Tongue (tissue), 1 donor: ENCODE measurements at regions not wholly inside any gene's neighbourhood (a gene's known extent, or its start where the extent isn't known, plus 50 kb on each side); places are given as distances from the start of the nearest gene placed in this dataset.

ENCODE experiments used
- DNase-seq: peaks from one replicate; pipeline ENCODE4 v3.0.0-alpha.2; 2015

- DNase-seq: no peak
Measured at GRCh38 chr21:23706431-23706830, 1900.8 kb downstream of the MRPL39 start.

GRCh38 chr21:23699402-23699801, 1907.9 kb downstream of the MRPL39 start:
- DNase-seq: no peak

GRCh38 chr21:23698619-23699018, 1908.7 kb downstream of the MRPL39 start:
- no peak for DNase-seq

DNA sequence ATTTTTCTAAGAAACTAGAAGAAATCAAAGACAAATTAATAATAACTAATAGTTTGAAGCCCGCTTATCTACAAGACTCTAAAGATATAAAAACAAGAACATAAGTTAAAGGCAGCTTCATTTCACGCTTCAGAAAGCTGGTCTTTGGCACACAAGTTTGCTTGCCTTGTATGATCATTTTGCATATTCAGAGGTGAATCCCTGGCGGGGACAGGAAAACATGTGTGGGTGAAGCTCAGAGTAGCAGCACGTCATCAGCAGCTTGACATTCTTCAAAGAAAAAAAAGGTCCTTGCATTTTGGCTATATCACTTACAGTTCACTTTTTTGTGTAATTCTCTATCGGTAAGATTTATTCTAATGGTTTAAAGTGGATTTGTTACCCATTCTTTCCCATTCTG, 1911.8 kb downstream of the MRPL39 start:
- DNase-seq: no peak

- peak; percentile 5 for DNase-seq
Measured at GRCh38 chr21:23694390-23694789, 1912.9 kb downstream of the MRPL39 start.

DNA sequence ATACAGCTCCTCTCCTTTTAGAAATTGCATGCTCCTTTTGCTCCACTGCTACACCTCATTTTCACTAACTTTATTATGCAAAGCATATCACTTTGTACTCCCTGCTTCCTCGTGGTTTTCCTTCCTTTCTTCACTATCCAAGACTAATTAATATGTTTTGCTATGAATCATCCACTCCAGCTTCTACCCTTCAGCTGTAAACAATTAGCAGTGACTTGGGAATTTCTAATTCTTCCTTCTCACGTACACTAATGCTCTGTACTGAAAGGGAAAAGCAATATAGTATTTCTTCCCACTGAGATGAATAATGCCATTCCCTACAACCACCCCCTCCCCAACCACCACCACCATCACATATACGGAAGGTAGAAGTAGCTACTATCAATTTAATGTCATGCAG, 1917.0 kb downstream of the MRPL39 start:
- no peak for DNase-seq

DNA sequence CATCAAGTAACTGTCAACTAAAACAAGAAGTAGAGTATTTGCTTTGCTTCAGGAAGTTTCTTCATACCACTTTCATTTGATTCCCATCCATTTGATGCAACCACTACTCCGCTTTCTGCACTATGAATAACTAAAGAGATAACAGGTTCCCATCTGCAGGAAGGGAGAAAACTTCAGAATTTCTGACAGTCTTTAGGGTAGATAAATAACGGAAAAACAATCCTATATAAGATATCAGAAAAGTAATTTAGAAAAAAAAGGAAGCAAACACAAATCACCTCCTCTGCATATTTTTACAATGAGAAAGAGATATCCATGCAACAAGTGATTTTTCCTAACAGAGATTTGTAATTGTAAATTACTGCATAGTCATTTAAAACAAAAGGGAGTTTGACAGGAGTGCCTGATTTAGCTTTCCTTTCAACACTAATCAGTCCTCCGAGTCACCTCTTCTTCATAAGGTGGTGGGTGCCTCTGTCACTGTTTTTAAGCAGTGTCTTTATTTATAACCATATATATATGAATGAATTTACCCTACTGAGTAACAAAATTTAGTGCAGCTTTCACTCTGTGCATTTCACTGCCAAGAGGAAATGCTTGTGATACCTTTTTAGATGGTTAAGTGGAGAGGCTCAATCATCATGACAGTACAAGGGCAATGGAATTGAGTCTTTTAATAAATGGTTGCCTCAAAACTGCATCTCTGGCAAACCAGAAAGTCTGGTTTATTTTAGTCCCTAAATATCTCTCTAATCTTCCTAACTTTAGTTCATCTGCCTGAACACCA, 1920.4 kb downstream of the MRPL39 start:
- no peak for DNase-seq

- no peak for DNase-seq
Measured at GRCh38 chr21:23684431-23684830, 1922.8 kb downstream of the MRPL39 start.

- peak; percentile 15 for DNase-seq
Measured at GRCh38 chr21:23664193-23664694, 1943.0 kb downstream of the MRPL39 start.

- DNase-seq: no peak
Measured at GRCh38 chr21:23660560-23660959, 1946.7 kb downstream of the MRPL39 start.

DNA sequence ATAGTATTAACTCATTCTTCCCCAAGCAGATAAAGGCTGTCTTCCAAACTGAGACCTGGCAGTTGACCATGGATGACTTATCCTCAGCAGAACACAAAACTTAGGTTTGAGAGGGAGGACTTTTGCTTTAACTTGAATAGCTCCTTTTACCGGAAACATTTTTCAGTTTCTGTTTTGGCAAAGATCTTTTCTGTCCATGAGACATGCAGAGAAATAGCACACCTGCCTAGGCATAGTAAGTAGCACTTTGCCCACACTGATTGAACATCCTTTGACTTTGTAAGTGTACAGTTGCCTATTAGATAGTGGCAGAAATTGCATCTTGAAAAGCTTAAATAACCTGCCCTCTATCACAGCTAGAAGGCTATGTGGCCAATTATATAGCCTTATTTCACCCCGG, 1962.5 kb downstream of the MRPL39 start:
- no peak for DNase-seq

GRCh38 chr21:23639721-23640120, 1967.6 kb downstream of the MRPL39 start:
- DNase-seq: no peak

GRCh38 chr21:23638131-23638695, 1969.1 kb downstream of the MRPL39 start:
- no peak for DNase-seq

DNA sequence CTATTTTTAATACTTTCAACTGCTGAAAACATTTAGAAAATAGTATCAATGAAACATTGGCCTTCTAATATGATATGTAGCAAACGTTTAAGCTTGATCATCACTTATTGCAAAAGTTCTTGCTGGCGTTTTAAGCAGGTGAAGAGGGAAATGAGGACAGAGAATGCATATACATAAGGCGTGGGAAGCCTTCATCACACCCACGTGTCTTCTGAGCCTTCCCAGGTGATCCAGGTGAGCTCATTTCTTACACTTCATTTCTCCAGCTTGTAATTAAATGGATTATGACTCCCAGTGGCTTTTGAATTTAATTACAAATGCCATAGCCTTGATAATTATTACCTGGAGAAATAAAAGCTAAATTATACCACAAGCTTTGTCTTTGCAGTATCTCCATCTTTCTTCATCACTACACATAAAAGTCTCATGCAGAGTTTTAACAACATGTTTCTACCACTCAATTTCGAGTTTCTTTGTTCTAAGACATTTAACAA, 1973.8 kb downstream of the MRPL39 start:
- DNase-seq: no peak

GRCh38 chr21:23624281-23624680, 1983.0 kb downstream of the MRPL39 start:
- DNase-seq: no peak

DNA sequence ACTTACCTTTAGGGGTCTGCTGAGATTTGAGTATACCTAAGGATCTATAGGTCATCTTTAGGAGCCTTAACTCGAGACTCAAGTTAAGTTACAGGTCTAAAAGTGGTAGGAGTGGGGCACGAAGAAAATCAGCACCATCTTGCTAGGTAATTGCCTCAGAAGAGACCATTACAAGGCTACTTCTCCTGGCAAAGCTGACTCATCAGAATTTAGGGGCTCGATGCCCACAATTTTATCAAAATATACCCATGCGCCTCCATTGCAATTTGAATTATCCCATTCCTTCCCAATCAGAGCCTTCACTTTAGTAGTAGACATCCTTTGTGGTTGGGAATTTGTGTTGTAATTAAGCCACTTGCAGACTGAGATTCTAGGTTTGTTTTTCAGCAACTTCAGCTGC, 1994.3 kb downstream of the MRPL39 start:
- DNase-seq: no peak

- no peak for DNase-seq
Measured at GRCh38 chr21:23612210-23612609, 1995.1 kb downstream of the MRPL39 start.

DNA sequence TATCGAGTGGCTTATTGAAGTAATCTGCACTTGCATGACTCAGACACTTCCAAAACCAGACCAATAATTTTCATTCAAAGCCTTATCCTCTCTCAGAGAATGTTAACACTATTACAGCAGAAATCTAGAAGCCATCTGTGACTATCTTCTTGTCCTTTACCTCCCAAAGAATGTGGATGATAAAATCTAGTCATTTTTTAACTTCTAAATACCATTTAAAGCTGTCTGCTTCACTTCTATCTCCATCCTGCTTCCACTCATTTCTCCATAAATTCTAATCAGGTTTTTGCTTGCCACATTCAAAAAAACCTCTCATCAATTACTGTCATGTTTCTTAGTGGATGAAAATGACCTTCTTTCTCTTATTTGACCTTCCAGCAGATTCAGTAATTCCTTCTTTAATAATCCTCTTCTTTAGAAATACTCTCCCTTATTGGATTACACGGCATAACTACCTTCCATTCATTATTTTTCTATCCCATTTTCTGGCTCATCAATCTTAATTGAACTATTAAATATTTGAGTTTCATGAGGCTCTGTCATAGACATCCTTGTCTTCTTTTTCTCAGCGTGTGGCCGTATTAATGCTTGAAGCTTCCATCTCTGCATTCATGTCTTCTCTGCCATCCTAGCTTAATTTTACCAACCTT, 1999.4 kb downstream of the MRPL39 start:
- no peak for DNase-seq

- no peak for DNase-seq
Measured at GRCh38 chr21:23601549-23601948, 2005.7 kb downstream of the MRPL39 start.

GRCh38 chr21:23593582-23593981, 2013.7 kb downstream of the MRPL39 start:
- DNase-seq: no peak

GRCh38 chr21:23585419-23585818, 2021.9 kb downstream of the MRPL39 start:
- DNase-seq: no peak

DNA sequence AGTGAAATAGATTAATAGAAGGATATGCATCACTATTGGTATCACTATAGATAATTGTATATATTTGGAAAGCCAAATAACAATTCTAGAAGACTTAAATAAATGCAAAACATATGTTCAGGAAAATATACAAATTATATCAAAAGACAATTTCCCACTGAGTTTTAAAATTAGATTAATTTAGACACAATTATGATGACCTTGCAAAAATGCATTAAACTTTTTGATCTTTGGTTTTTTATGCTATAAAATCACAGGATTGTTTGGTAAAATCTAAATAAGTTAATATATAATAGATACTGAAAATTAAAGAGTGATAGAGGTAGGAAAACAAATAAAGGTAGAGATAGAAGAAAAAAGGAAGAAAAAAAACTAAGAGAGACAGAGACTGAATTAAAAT, 2027.7 kb downstream of the MRPL39 start:
- DNase-seq: no peak

DNA sequence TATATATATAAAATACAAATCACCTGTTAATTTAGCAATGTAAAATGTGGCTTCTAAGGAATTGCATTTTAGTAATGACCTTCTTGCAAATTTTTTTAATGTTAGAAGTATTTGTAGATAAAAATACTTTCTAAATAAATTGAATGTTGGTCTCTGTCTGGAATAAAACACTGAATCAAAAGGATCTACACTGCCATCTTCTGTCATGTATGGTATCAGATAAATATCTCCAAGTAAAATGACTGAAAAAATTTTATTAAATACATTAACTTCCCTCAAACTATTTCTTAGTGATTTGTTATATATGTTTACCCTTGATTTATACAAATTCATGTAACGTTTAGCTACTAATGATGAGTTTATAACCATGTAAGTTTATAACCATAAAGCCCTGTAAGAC, 2029.3 kb downstream of the MRPL39 start:
- no peak for DNase-seq
